ENCODE measurements at regions not wholly inside any gene's neighbourhood (a gene's known extent, or its start where the extent isn't known, plus 50 kb on each side); places are given as distances from the start of the nearest gene placed in this dataset.

GRCh38 chr6:145273136-145273535 lies 462.2 kb downstream of the EPM2A start:
- no peak for TF ChIP-seq EZH2phosphoT487 (IDR thresholded peaks at IDR 0.05; ENCODE audit: borderline replicate concordance, low read length)
- TF ChIP-seq, protein P1, sequence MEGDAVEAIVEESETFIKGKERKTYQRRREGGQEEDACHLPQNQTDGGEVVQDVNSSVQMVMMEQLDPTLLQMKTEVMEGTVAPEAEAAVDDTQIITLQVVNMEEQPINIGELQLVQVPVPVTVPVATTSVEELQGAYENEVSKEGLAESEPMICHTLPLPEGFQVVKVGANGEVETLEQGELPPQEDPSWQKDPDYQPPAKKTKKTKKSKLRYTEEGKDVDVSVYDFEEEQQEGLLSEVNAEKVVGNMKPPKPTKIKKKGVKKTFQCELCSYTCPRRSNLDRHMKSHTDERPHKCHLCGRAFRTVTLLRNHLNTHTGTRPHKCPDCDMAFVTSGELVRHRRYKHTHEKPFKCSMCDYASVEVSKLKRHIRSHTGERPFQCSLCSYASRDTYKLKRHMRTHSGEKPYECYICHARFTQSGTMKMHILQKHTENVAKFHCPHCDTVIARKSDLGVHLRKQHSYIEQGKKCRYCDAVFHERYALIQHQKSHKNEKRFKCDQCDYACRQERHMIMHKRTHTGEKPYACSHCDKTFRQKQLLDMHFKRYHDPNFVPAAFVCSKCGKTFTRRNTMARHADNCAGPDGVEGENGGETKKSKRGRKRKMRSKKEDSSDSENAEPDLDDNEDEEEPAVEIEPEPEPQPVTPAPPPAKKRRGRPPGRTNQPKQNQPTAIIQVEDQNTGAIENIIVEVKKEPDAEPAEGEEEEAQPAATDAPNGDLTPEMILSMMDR (IDR thresholded peaks at IDR 0.05; ENCODE audit: low read depth, low read length, poor library complexity, severe bottlenecking), result no peak
